HL-60 (cell line): ENCODE measurements at regions not wholly inside any gene's neighbourhood (a gene's known extent, or its start where the extent isn't known, plus 50 kb on each side); places are given as distances from the start of the nearest gene placed in this dataset.

ENCODE experiments used
- DNase-seq, 2 experiments: peaks; one replicate each; pipeline ENCODE4 v3.0.0-alpha.2; 2010 to 2020; ENCODE audit warnings: low read depth in 1 of 2, low spot score in 1 of 2
- H3K27ac ChIP-seq: fragments of 250-450 bp; sonication (Bioruptor Pico); replicated peaks from 2 replicates; pipeline ENCODE4 v1.5.1; 2020; ENCODE audit warnings: mild to moderate bottlenecking, moderate library complexity
- H3K27me3 ChIP-seq: fragments of 250-450 bp; sonication (Bioruptor Pico); 2 replicates; pipeline ENCODE4 v1.5.1; 2021; ENCODE audit warnings: mild to moderate bottlenecking, moderate library complexity; ENCODE audit not compliant: insufficient read depth, poor library complexity, severe bottlenecking
- H3K4me3 ChIP-seq: replicated peaks from 2 replicates; pipeline ENCODE4 v1.5.1; 2011; ENCODE audit warnings: mild to moderate bottlenecking, control low read depth, low read length; ENCODE audit not compliant: insufficient read depth
- GABPA ChIP-seq: IDR thresholded peaks from 2 replicates; pipeline ENCODE4 v1.6.1; 2012; ENCODE audit warnings: low read depth
- POLR2AphosphoS5 ChIP-seq: IDR thresholded peaks from 2 replicates; pipeline ENCODE4 v1.6.1; 2012; ENCODE audit warnings: low read depth
- SPI1 ChIP-seq: IDR thresholded peaks from 2 replicates; pipeline ENCODE4 v1.6.1; 2012; ENCODE audit warnings: low read depth, mild to moderate bottlenecking, borderline replicate concordance
- TF ChIP-seq, protein P1 (sequence below): IDR thresholded peaks from 2 replicates; pipeline ENCODE4 v1.6.1; 2012; ENCODE audit warnings: low read depth; ENCODE audit not compliant: insufficient replicate concordance
- TF ChIP-seq, protein P2 (sequence below): IDR thresholded peaks from one replicate; pipeline ENCODE4 v1.5.1; 2011; ENCODE audit warnings: low read length, control low read depth, inconsistent platforms; ENCODE audit not compliant: insufficient read depth

DNA sequence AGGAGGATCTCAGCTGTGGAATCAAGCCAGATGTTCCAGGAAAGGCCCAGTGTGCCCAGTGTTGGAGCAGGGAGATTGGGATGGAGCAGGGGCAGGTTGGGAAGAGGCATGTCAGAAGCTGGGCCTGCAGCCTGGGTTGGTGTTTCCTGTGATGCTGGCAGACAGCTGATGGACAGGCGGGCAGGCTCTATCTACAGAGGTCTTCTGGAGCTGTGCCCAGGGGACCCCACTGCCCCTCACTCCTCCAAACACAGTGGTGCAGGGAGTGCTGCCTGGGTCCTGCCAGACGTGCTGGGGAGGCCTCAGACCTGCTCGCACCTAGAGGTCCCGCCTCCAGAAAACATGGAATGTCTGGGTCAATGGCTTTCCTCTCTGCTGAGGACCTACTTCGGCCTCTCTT lies 182.9 kb upstream of the TCERG1L start:
- Histone ChIP-seq H3K27me3 (no peaks in the 10 kb centered on the region), H3K4me3 (no peak overlapping the region), H3K27ac (no peak overlapping the region)
- DNase-seq = no peak
- TF ChIP-seq POLR2AphosphoS5 = no peak

DNA sequence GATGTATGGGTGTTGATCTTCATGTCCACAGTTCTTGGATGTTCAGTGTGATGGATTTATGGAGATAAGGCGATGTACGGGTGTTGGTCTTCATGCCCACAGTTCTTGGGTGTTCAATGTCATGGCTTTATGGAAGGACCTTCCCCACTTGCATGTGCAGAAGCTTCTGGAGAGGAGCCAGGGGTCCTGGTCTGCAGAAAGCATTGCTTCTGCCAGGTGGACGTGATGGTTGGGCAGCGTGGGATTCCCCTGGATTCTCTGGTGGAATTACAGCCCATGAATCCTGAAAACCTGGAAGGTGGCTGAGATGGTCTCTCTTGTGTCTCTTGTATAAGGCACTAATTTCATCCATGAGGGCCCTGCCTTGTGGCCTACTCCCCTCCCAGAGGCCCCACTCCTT lies 183.7 kb upstream of the TCERG1L start:
- DNase-seq = no peak
- TF ChIP-seq SPI1 (no peak), POLR2AphosphoS5 (no peak), GABPA (no peak)
- TF ChIP-seq, protein P1, sequence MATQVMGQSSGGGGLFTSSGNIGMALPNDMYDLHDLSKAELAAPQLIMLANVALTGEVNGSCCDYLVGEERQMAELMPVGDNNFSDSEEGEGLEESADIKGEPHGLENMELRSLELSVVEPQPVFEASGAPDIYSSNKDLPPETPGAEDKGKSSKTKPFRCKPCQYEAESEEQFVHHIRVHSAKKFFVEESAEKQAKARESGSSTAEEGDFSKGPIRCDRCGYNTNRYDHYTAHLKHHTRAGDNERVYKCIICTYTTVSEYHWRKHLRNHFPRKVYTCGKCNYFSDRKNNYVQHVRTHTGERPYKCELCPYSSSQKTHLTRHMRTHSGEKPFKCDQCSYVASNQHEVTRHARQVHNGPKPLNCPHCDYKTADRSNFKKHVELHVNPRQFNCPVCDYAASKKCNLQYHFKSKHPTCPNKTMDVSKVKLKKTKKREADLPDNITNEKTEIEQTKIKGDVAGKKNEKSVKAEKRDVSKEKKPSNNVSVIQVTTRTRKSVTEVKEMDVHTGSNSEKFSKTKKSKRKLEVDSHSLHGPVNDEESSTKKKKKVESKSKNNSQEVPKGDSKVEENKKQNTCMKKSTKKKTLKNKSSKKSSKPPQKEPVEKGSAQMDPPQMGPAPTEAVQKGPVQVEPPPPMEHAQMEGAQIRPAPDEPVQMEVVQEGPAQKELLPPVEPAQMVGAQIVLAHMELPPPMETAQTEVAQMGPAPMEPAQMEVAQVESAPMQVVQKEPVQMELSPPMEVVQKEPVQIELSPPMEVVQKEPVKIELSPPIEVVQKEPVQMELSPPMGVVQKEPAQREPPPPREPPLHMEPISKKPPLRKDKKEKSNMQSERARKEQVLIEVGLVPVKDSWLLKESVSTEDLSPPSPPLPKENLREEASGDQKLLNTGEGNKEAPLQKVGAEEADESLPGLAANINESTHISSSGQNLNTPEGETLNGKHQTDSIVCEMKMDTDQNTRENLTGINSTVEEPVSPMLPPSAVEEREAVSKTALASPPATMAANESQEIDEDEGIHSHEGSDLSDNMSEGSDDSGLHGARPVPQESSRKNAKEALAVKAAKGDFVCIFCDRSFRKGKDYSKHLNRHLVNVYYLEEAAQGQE = no peak
- TF ChIP-seq, protein P2, sequence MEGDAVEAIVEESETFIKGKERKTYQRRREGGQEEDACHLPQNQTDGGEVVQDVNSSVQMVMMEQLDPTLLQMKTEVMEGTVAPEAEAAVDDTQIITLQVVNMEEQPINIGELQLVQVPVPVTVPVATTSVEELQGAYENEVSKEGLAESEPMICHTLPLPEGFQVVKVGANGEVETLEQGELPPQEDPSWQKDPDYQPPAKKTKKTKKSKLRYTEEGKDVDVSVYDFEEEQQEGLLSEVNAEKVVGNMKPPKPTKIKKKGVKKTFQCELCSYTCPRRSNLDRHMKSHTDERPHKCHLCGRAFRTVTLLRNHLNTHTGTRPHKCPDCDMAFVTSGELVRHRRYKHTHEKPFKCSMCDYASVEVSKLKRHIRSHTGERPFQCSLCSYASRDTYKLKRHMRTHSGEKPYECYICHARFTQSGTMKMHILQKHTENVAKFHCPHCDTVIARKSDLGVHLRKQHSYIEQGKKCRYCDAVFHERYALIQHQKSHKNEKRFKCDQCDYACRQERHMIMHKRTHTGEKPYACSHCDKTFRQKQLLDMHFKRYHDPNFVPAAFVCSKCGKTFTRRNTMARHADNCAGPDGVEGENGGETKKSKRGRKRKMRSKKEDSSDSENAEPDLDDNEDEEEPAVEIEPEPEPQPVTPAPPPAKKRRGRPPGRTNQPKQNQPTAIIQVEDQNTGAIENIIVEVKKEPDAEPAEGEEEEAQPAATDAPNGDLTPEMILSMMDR = no peak
- Histone ChIP-seq H3K4me3 (no peak overlapping the region), H3K27ac (no peak overlapping the region), H3K27me3 (no peaks in the 10 kb centered on the region)

DNA sequence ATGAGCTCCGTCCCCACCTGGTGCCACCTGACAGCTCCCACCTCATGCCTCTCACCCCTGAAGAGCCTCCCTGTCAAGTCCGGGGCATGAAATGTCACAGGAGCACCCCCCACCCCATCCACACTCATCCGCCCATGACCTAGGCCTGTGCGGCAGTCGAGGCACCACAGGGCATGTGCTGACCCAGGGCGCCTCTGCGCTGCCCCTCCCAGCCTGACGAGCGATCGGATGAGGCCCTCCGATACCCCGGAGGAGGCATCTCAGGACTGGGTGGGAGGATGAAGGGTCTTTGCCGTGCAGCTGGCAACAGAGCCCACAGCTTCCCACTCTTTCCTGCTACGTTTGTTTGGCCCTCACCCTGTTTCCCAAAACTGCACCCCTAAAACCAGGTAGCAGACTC lies 184.4 kb upstream of the TCERG1L start:
- TF ChIP-seq POLR2AphosphoS5 (no peak), SPI1 (no peak), GABPA (no peak)
- TF ChIP-seq, protein P2 = no peak
- TF ChIP-seq, protein P1 = no peak
- Histone ChIP-seq H3K27ac (no peak overlapping the region), H3K4me3 (no peak overlapping the region), H3K27me3 (no peaks in the 10 kb centered on the region)
- no peak for DNase-seq

DNA sequence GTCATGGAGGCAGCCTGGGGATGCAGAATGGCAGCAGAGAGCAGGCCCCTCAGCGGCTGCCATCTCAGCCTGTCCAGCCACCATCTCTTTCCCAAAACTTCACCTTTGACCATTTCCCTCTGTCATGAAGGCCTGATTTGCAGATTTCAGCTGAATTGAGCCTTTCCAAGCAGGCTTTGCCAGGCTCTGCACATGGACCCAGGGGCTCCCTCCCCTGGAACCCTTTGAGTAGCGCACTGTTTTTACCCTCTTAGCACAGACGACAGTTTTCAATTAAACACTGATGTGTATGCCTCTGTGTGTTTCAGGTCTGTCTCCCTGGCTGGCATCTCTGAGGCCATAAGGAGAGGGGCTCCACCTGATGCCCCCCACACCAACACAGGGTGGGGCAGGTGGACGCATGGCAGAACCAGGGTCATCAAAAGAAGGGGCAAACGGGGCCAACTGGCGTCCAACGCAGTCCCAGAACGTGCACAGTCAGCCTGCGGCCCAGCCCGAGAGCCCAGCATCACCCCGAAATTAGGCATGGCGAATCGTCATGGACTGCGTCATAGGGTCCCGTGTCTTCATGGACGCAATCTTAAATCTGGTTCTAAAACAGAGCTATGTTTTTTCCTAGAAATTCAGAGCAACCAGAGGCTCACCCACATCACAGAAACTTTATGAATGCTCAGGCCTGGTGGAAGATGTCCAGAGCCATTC lies 185.0 kb upstream of the TCERG1L start:
- TF ChIP-seq POLR2AphosphoS5 = no peak
- TF ChIP-seq GABPA = no peak
- no peak for TF ChIP-seq SPI1
- TF ChIP-seq, protein P1 = no peak
- TF ChIP-seq, protein P2 = no peak
- H3K27me3 ChIP-seq = no peaks in the 10 kb centered on the region
- H3K27ac ChIP-seq = no peak overlapping the region
- H3K4me3 ChIP-seq = no peak overlapping the region
- DNase-seq = no peak
